Hepatocyte (in vitro differentiated cells): ENCODE measurements at regions not wholly inside any gene's neighbourhood (a gene's known extent, or its start where the extent isn't known, plus 50 kb on each side); places are given as distances from the start of the nearest gene placed in this dataset.

Experiments
- CTCF ChIP-seq: fragments of 200-600 bp; sonication (generic); IDR thresholded peaks from 2 replicates; pipeline ENCODE4 v1.5.1; 2016; ENCODE audit warnings: antibody characterized with exemption, mild to moderate bottlenecking; ENCODE audit not compliant: poor library complexity
- EZH2 ChIP-seq: fragments of 200-600 bp; sonication (generic); IDR thresholded peaks from 2 replicates; pipeline ENCODE4 v1.6.1; 2016; ENCODE audit warnings: antibody characterized with exemption, mild to moderate bottlenecking, borderline replicate concordance

- TF ChIP-seq CTCF, result no peak
- no peak for TF ChIP-seq EZH2
Observed at GRCh38 chr6:148285205-148285604, 57.4 kb upstream of the SASH1 start.
